K562 (cell line): ENCODE measurements at regions not wholly inside any gene's neighbourhood (a gene's known extent, or its start where the extent isn't known, plus 50 kb on each side); places are given as distances from the start of the nearest gene placed in this dataset.

Experiments
- ATAC-seq: fragments of 200-7000 bp; cut with Tn5 transposase; 3 replicates; pipeline ENCODE4 v1.9.1; 2020; ENCODE audit warnings: moderate library complexity
- BruUV-seq: library from RNA; stranded (reverse); fragments of 400-500 nt; replicated peaks from 2 replicates; lab custom pipeline; 2021; lab: Mats Ljungman, UMichigan
- CTCF ChIA-PET: fragments of 300-600 bp; formaldehyde crosslinking; extraction: SDS; loops from one replicate; lab custom pipeline; 2021; ENCODE audit warnings: low intra/inter-chr PET ratio; lab: Yijun Ruan, JAX
- POLR2A ChIA-PET: fragments of 300-600, 350-650 bp; sonication (Branson Sonifier 250); formaldehyde crosslinking; extraction: SDS; loops from one replicate; lab custom pipeline; 2021; ENCODE audit warnings: antibody characterized with exemption, inconsistent platforms; lab: Yijun Ruan, JAX
- DNase-seq, 4 experiments: peaks; one replicate each; pipeline versions ENCODE4 v3.0.0 to v3.0.0-alpha.2; 2011 to 2018; ENCODE audit warnings: low spot score in 3 of 4, mixed read lengths in 3 of 4; ENCODE audit errors: extremely low read depth in 1 of 4
- FAIRE-seq: peaks from 2 replicates; lab custom pipeline; 2011; peaks lifted over from hg19 to GRCh38; lab: Jason Lieb, UNC
- H2AFZ ChIP-seq: 2 replicates; pipeline ENCODE4 v1.6.0; 2011; ENCODE audit warnings: low read depth, low read length, control low read depth, inconsistent platforms
- H3K27ac ChIP-seq: fragments of 200-600 bp; 3 replicates; pipeline ENCODE4 v1.8.0; 2011; ENCODE audit warnings: low read depth, mild to moderate bottlenecking, control low read depth, inconsistent platforms, low read length, moderate library complexity, mixed read lengths; ENCODE audit errors: extremely low read depth
- H3K27me3 ChIP-seq, 2 experiments: fragments of 300-600 bp in 1 of 2; 2 replicates in 1 of 2; 3 replicates in 1 of 2; pipeline versions ENCODE4 v1.6.0 to v1.8.0; 2011; ENCODE audit warnings: inconsistent platforms in 2 of 2, low read length in 2 of 2, mild to moderate bottlenecking in 1 of 2, mixed read lengths in 1 of 2, moderate library complexity in 1 of 2; ENCODE audit not compliant: control insufficient read depth in 2 of 2, insufficient read depth in 2 of 2
- H3K36me3 ChIP-seq: fragments of 300-600 bp; 3 replicates; pipeline ENCODE4 v1.8.0; 2011; ENCODE audit warnings: mild to moderate bottlenecking, low read length, inconsistent platforms; ENCODE audit not compliant: control insufficient read depth, insufficient read depth
- H3K4me1 ChIP-seq, 2 experiments: fragments of 200-600 bp in 1 of 2; replicated peaks in 1 of 2; 2 replicates in 1 of 2; 3 replicates in 1 of 2; pipeline versions ENCODE4 v1.5.1 to v1.8.0; 2011; ENCODE audit warnings: inconsistent platforms in 2 of 2, low read length in 2 of 2, mild to moderate bottlenecking in 1 of 2, mixed read lengths in 1 of 2, moderate library complexity in 1 of 2; ENCODE audit not compliant: control insufficient read depth in 2 of 2, insufficient read depth in 2 of 2
- H3K4me2 ChIP-seq: 2 replicates; pipeline ENCODE4 v1.6.1; 2011; ENCODE audit warnings: low read length, control low read depth, inconsistent platforms, mixed read lengths; ENCODE audit not compliant: insufficient read depth
- H3K4me3 ChIP-seq: fragments of 200-600 bp; sonication (generic), shearing (Covaris generic); 2 replicates; pipeline ENCODE4 v1.5.1; 2016; ENCODE audit warnings: control low read depth, inconsistent platforms
- H3K79me2 ChIP-seq: fragments of 200-600 bp; 3 replicates; pipeline ENCODE4 v1.8.0; 2011; ENCODE audit warnings: low read length, inconsistent platforms; ENCODE audit not compliant: control insufficient read depth, insufficient read depth
- H3K9ac ChIP-seq, 2 experiments: 2 replicates each; pipeline versions ENCODE4 v1.6.0 to v1.6.1; 2011; ENCODE audit warnings: low read depth in 2 of 2, low read length in 2 of 2, control low read depth in 1 of 2, inconsistent platforms in 1 of 2, mild to moderate bottlenecking in 1 of 2, mixed read lengths in 1 of 2; ENCODE audit not compliant: insufficient read depth in 1 of 2
- H3K9me1 ChIP-seq: one replicate; pipeline ENCODE4 v1.6.0; 2011; ENCODE audit warnings: inconsistent platforms, mild to moderate bottlenecking, low read length, moderate library complexity; ENCODE audit not compliant: control insufficient read depth, insufficient read depth
- H3K9me3 ChIP-seq: replicated peaks from 2 replicates; pipeline ENCODE4 v1.5.1; 2011; ENCODE audit warnings: low read depth, low read length, inconsistent platforms; ENCODE audit not compliant: control insufficient read depth, insufficient read depth
- H4K20me1 ChIP-seq: replicated peaks from 2 replicates; pipeline ENCODE4 v1.6.1; 2011; ENCODE audit warnings: low read length, inconsistent platforms, mixed read lengths; ENCODE audit not compliant: control insufficient read depth, insufficient read depth
- CEBPB ChIP-seq: fragments of 450-650 bp; IDR thresholded peaks from 2 replicates; pipeline ENCODE4 v1.6.1; 2016; ENCODE audit warnings: missing genetic modification characterization, missing compliant biosample characterization
- CHD1 ChIP-seq: fragments of 200-600 bp; sonication (generic); IDR thresholded peaks from one replicate; pipeline ENCODE4 v1.6.1; 2012; ENCODE audit warnings: mild to moderate bottlenecking, moderate library complexity, low read length, inconsistent platforms
- HLTF ChIP-seq: fragments of 450-650 bp; IDR thresholded peaks from 2 replicates; pipeline ENCODE4 v1.6.1; 2016
- HNRNPH1 ChIP-seq: fragments of 200-400 bp; formaldehyde crosslinking; optimal IDR thresholded peaks from 2 replicates; pipeline ENCODE3; 2017; ENCODE audit warnings: low read depth, mild to moderate bottlenecking, low read length, moderate library complexity
- NONO ChIP-seq, 2 experiments: fragments of 200-400 bp in 1 of 2; fragments of 450-650 bp in 1 of 2; formaldehyde crosslinking in 1 of 2; IDR thresholded peaks; 2 replicates each; pipeline ENCODE4 v1.6.1; 2017; ENCODE audit warnings: low read depth in 2 of 2, mild to moderate bottlenecking in 2 of 2, moderate library complexity in 2 of 2, low read length in 1 of 2
- NR3C1 ChIP-seq: sonication (generic); formaldehyde crosslinking; IDR thresholded peaks from 2 replicates; pipeline ENCODE4 v1.8.1; 2022; ENCODE audit warnings: missing genetic modification reagents
- OTX1 ChIP-seq: fragments of 450-650 bp; formaldehyde crosslinking; IDR thresholded peaks from 2 replicates; pipeline ENCODE4 v1.4.0; 2022; ENCODE audit warnings: mild to moderate bottlenecking
- SP2 ChIP-seq: IDR thresholded peaks from 2 replicates; pipeline ENCODE4 v1.6.1; 2011; ENCODE audit warnings: mild to moderate bottlenecking, low read depth, low read length, moderate library complexity; ENCODE audit not compliant: poor library complexity, severe bottlenecking; ENCODE audit errors: extremely low read depth
- SRF ChIP-seq, 2 experiments: fragments of 250-450, 450-650 bp in 1 of 2; sonication (Bioruptor Pico) in 1 of 2; sonication (generic) in 1 of 2; formaldehyde crosslinking; IDR thresholded peaks; 2 replicates each; pipeline versions ENCODE4 v1.5.0 to v1.5.1; 2020 to 2022; ENCODE audit warnings: mild to moderate bottlenecking in 1 of 2, missing genetic modification reagents in 1 of 2
- TFAM ChIP-seq: fragments of 250-450 bp; sonication (Bioruptor Pico); conservative IDR thresholded peaks from 2 replicates; pipeline ENCODE4 v1.5.0; 2021; ENCODE audit warnings: mild to moderate bottlenecking, moderate library complexity
- WGBS: fragments of 100-300 bp; shearing (Covaris generic); methylation state at CpG from one replicate; pipeline ENCODE4 v1.1.6; 2016; ENCODE audit warnings: low coverage, mixed read lengths; ENCODE audit not compliant: insufficient coverage; ENCODE audit errors: missing lambda C conversion rate; 5-methylcytosine and 5-hydroxymethylcytosine counted together
- in situ Hi-C: fragments of 300-500 bp; cut with MboI; formaldehyde crosslinking; loops from 4 replicates; pipeline ENCODE4 v1.15.0; 2018; ENCODE audit warnings: inconsistent platforms, mixed read lengths
- intact Hi-C: fragments of 100-400 bp; cut with micrococcal nuclease; formaldehyde crosslinking; loops from 2 replicates; pipeline ENCODE4 v1.14.2; 2022
- TF ChIP-seq, protein P1 (sequence below): fragments of 450-650 bp; IDR thresholded peaks from 2 replicates; pipeline ENCODE4 v1.6.1; 2017; ENCODE audit warnings: mild to moderate bottlenecking, moderate library complexity
- TF ChIP-seq, protein P2 (sequence below): fragments of 450-650 bp; IDR thresholded peaks from 2 replicates; pipeline ENCODE4 v1.6.1; 2017; ENCODE audit warnings: antibody characterized with exemption
- TF ChIP-seq, protein P3 (sequence below): fragments of 450-650 bp; conservative IDR thresholded peaks from 2 replicates; pipeline ENCODE4 v1.6.1; 2016; ENCODE audit warnings: missing genetic modification characterization, low read depth, mild to moderate bottlenecking, missing compliant biosample characterization, moderate library complexity

DNA sequence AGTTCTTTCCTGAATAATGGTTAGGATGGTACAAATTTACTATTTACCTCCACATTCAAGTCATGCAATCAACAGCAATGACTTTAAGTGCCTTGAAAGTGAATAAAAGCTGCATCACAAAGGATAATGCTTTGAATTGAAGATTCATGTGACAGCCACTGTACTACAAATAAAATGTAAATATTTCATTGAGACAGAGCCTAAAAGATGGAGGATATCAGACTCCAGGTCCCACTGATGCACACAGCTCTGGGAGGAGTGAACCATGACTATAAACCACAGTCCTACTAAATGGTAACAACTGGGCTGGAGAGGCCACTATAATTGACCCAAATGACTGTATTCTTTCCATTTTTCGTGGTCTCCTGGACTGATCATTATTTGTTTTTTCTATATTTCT, 576.9 kb downstream of the ADCYAP1 start:
- CTCF ChIA-PET: no interaction called here
- in situ Hi-C loops: no loop called here
- TF ChIP-seq SP2: no peak
- no peak for TF ChIP-seq CEBPB (tag)
- TF ChIP-seq, protein P1, sequence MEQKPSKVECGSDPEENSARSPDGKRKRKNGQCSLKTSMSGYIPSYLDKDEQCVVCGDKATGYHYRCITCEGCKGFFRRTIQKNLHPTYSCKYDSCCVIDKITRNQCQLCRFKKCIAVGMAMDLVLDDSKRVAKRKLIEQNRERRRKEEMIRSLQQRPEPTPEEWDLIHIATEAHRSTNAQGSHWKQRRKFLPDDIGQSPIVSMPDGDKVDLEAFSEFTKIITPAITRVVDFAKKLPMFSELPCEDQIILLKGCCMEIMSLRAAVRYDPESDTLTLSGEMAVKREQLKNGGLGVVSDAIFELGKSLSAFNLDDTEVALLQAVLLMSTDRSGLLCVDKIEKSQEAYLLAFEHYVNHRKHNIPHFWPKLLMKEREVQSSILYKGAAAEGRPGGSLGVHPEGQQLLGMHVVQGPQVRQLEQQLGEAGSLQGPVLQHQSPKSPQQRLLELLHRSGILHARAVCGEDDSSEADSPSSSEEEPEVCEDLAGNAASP: no peak
- TF ChIP-seq HLTF: no peak
- no peak for TF ChIP-seq NONO (IDR thresholded peaks at IDR 0.05; ENCODE audit: low read depth in 2 of 2, low read length in 1 of 2)
- no peak for TF ChIP-seq HNRNPH1
- no peak for TF ChIP-seq OTX1
- no peak for TF ChIP-seq CHD1
- TF ChIP-seq, protein P2, sequence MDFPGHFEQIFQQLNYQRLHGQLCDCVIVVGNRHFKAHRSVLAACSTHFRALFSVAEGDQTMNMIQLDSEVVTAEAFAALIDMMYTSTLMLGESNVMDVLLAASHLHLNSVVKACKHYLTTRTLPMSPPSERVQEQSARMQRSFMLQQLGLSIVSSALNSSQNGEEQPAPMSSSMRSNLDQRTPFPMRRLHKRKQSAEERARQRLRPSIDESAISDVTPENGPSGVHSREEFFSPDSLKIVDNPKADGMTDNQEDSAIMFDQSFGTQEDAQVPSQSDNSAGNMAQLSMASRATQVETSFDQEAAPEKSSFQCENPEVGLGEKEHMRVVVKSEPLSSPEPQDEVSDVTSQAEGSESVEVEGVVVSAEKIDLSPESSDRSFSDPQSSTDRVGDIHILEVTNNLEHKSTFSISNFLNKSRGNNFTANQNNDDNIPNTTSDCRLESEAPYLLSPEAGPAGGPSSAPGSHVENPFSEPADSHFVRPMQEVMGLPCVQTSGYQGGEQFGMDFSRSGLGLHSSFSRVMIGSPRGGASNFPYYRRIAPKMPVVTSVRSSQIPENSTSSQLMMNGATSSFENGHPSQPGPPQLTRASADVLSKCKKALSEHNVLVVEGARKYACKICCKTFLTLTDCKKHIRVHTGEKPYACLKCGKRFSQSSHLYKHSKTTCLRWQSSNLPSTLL: no peak
- TF ChIP-seq SRF (CRISPR knock-in tag; IDR thresholded peaks at IDR 0.05): no peak
- TF ChIP-seq, protein P3, sequence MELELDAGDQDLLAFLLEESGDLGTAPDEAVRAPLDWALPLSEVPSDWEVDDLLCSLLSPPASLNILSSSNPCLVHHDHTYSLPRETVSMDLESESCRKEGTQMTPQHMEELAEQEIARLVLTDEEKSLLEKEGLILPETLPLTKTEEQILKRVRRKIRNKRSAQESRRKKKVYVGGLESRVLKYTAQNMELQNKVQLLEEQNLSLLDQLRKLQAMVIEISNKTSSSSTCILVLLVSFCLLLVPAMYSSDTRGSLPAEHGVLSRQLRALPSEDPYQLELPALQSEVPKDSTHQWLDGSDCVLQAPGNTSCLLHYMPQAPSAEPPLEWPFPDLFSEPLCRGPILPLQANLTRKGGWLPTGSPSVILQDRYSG: no peak
- no peak for TF ChIP-seq NR3C1 (CRISPR knock-in tag)
- no peak for TF ChIP-seq TFAM (CRISPR knock-in tag)

More for the DNA sequence above, 576.9 kb downstream of the ADCYAP1 start:
- FAIRE-seq: no peak
- no peaks in the 10 kb centered on the region for H3K27me3 ChIP-seq
- H3K79me2 ChIP-seq: no peaks in the 10 kb centered on the region
- POLR2A ChIA-PET: interaction anchor here (1.1 to 1.4 kb wide), 2 partner anchors 16 to 17 kb away, joined by 3 read pairs; no protein-coding TSS in a partner anchor
- no peak overlapping the region for H3K27ac ChIP-seq
- BruUV-seq: no TSS peak
- H3K36me3 ChIP-seq: no peaks in the 10 kb centered on the region
- intact Hi-C loops: no loop called here
- H2AFZ ChIP-seq: no peak overlapping the region
- H4K20me1 ChIP-seq: no peaks in the 10 kb centered on the region
- ATAC-seq: no peak
- no peak for DNase-seq
- no peak overlapping the region for H3K9ac ChIP-seq
- H3K4me2 ChIP-seq: no peak overlapping the region
- H3K4me1 ChIP-seq: no peaks in the 10 kb centered on the region; a peak in 1 of 5 replicates
- H3K9me3 ChIP-seq: no peaks in the 10 kb centered on the region
- H3K9me1 ChIP-seq: no peaks in the 10 kb centered on the region
- WGBS: 0% methylated on average over 1 of the region's 1 CpG
- no peak overlapping the region for H3K4me3 ChIP-seq
